ENCODE measurements at regions not wholly inside any gene's neighbourhood (a gene's known extent, or its start where the extent isn't known, plus 50 kb on each side); places are given as distances from the start of the nearest gene placed in this dataset.

- TF ChIP-seq MAX (IDR thresholded peaks at IDR 0.05) = no peak
- TF ChIP-seq ZNF274 (IDR thresholded peaks at IDR 0.05; ENCODE audit: low read depth, low read length) = no peak
- TF ChIP-seq SP1 (IDR thresholded peaks at IDR 0.05; ENCODE audit: low read depth) = no peak
- TF ChIP-seq POLR2AphosphoS5 (IDR thresholded peaks at IDR 0.05; ENCODE audit: low read depth, low read length) = no peak
- TF ChIP-seq RAD21 (IDR thresholded peaks at IDR 0.05; ENCODE audit: low read depth) = no peak
- no peak for TF ChIP-seq YY1 (IDR thresholded peaks at IDR 0.05; ENCODE audit: extremely low read depth, insufficient replicate concordance, low read depth, low read length)
- TF ChIP-seq, protein P1, sequence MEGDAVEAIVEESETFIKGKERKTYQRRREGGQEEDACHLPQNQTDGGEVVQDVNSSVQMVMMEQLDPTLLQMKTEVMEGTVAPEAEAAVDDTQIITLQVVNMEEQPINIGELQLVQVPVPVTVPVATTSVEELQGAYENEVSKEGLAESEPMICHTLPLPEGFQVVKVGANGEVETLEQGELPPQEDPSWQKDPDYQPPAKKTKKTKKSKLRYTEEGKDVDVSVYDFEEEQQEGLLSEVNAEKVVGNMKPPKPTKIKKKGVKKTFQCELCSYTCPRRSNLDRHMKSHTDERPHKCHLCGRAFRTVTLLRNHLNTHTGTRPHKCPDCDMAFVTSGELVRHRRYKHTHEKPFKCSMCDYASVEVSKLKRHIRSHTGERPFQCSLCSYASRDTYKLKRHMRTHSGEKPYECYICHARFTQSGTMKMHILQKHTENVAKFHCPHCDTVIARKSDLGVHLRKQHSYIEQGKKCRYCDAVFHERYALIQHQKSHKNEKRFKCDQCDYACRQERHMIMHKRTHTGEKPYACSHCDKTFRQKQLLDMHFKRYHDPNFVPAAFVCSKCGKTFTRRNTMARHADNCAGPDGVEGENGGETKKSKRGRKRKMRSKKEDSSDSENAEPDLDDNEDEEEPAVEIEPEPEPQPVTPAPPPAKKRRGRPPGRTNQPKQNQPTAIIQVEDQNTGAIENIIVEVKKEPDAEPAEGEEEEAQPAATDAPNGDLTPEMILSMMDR (IDR thresholded peaks at IDR 0.05 in 2 of 3, conservative IDR thresholded peaks at IDR 0.05 in 1 of 3; ENCODE audit: borderline replicate concordance in 1 of 3, insufficient read depth in 1 of 3, low read depth in 2 of 3, low read length in 2 of 3) = no peak
- no peak for TF ChIP-seq POLR2A (IDR thresholded peaks at IDR 0.05; ENCODE audit: borderline replicate concordance, extremely low read depth, insufficient read depth, insufficient read length)
- TF ChIP-seq EZH2phosphoT487 (IDR thresholded peaks at IDR 0.05; ENCODE audit: borderline replicate concordance) = no peak
- no peak for TF ChIP-seq EZH2 (IDR thresholded peaks at IDR 0.05)
- TF ChIP-seq ATF3 (IDR thresholded peaks at IDR 0.05) = no peak
- no peak for TF ChIP-seq SIN3A (IDR thresholded peaks at IDR 0.05; ENCODE audit: low read depth)
- no peak for TF ChIP-seq EGR1 (IDR thresholded peaks at IDR 0.05; ENCODE audit: low read depth)
These were observed 156.1 kb downstream of the SLC38A4 start for GRCh38 chr12:46669720-46670119.

Measured in HCT116 (cell line).